Left ventricle myocardium inferior (tissue), 1 donor: ENCODE measurements at regions not wholly inside any gene's neighbourhood (a gene's known extent, or its start where the extent isn't known, plus 50 kb on each side); places are given as distances from the start of the nearest gene placed in this dataset.

ENCODE experiments used
- DNase-seq: peaks from one replicate; pipeline ENCODE4 v3.0.0-alpha.2; 2020
- H3K27ac ChIP-seq: fragments of 200-600 bp; replicated peaks from 2 replicates; pipeline ENCODE4 v1.8.0; 2021
- H3K27me3 ChIP-seq: fragments of 200-600 bp; 2 replicates; pipeline ENCODE4 v1.8.0; 2021; ENCODE audit warnings: low read depth
- H3K36me3 ChIP-seq: fragments of 200-600 bp; 2 replicates; pipeline ENCODE4 v1.8.0; 2021
- H3K4me1 ChIP-seq: fragments of 200-600 bp; 2 replicates; pipeline ENCODE4 v1.8.0; 2021
- H3K4me3 ChIP-seq: fragments of 200-600 bp; 2 replicates; pipeline ENCODE4 v1.8.0; 2021; ENCODE audit warnings: mild to moderate bottlenecking, moderate library complexity
- H3K9me3 ChIP-seq: fragments of 200-600 bp; replicated peaks from 2 replicates; pipeline ENCODE4 v1.8.0; 2021
- intact Hi-C: fragments of 100-400 bp; cut with micrococcal nuclease; formaldehyde crosslinking; loops from one replicate; pipeline ENCODE4 v1.11.0; 2022
- TF ChIP-seq, protein P1 (sequence below): fragments of 200-600 bp; IDR thresholded peaks from 2 replicates; pipeline ENCODE4 v1.8.0; 2021; ENCODE audit warnings: antibody characterized with exemption, mild to moderate bottlenecking, borderline replicate concordance
- donor health status: DM: no; HTN: yes; CAD: no; lungs with severe emphysema.

DNA sequence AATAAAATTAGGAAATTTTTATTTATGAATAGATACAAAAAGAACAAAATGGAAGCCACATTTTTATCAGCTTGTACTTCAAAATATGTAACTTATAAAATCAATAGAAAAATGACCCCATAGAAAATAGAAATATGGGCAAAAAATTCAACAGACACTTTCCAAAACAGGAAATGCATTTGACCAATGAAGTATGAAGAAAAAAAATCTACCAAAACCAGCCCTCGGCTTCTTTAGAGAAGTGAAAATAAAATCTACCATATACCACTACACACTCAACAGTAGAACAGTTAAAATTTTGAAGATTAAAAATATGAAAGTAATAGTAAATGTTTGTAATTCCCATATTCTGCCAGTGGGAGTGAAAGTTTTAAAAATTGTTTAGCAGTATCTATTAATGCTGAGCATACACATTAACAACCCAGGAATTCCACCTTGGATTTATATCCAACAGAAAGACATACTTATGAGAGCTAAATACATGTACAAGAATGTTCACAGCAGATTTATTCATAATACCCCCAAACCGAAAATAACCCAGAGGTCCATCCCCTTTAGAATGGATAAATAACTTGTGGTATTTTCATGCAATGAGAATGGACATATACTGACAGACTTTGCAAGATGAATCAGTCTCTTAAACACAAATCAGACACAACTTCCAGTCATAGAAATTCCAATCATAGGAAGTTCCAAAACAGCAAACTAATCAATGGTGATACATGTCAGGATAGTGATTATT is 318.0 kb downstream of the FIGN start:
- Histone ChIP-seq H3K27ac (no peak overlapping the region), H3K9me3 (no peaks in the 10 kb centered on the region), H3K4me3 (no peak overlapping the region), H3K36me3 (no peaks in the 10 kb centered on the region), H3K27me3 (no peaks in the 10 kb centered on the region), H3K4me1 (no peaks in the 10 kb centered on the region)
- TF ChIP-seq, protein P1, sequence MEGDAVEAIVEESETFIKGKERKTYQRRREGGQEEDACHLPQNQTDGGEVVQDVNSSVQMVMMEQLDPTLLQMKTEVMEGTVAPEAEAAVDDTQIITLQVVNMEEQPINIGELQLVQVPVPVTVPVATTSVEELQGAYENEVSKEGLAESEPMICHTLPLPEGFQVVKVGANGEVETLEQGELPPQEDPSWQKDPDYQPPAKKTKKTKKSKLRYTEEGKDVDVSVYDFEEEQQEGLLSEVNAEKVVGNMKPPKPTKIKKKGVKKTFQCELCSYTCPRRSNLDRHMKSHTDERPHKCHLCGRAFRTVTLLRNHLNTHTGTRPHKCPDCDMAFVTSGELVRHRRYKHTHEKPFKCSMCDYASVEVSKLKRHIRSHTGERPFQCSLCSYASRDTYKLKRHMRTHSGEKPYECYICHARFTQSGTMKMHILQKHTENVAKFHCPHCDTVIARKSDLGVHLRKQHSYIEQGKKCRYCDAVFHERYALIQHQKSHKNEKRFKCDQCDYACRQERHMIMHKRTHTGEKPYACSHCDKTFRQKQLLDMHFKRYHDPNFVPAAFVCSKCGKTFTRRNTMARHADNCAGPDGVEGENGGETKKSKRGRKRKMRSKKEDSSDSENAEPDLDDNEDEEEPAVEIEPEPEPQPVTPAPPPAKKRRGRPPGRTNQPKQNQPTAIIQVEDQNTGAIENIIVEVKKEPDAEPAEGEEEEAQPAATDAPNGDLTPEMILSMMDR, result no peak
- intact Hi-C loops, result no loop called here
- no peak for DNase-seq

- H3K9me3 ChIP-seq, result no peaks in the 10 kb centered on the region
- H3K27ac ChIP-seq, result no peak overlapping the region
- H3K4me3 ChIP-seq, result no peak overlapping the region
- TF ChIP-seq, protein P1, result no peak
- no peaks in the 10 kb centered on the region for H3K4me1 ChIP-seq
- H3K27me3 ChIP-seq, result no peaks in the 10 kb centered on the region
- no peaks in the 10 kb centered on the region for H3K36me3 ChIP-seq
- intact Hi-C loops, result no loop called here
- no peak for DNase-seq
These were observed 321.7 kb downstream of the FIGN start for GRCh38 chr2:163414121-163414520.

DNA sequence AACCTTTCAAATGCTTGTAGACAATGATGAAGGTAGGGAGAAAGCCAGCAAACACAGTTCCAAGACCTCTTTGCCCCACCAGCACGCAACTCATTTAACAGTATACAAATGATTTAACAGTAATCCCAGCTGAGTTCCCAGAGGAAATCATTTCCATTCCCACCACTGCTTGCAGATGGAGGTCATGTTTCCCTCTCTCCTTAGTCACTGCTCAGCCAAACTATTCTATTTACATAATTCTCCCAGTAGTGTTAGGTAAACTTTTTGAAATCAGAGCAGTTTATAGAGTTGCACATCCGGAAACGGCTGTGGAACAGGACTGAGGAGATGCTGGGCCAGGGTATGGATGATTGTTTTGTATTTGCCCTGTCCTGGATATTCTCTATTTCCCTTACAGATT is 328.5 kb downstream of the FIGN start:
- no peak for DNase-seq
- Histone ChIP-seq H3K4me3 (no peak overlapping the region), H3K27ac (no peak overlapping the region), H3K27me3 (no peaks in the 10 kb centered on the region), H3K4me1 (no peaks in the 10 kb centered on the region), H3K9me3 (no peaks in the 10 kb centered on the region), H3K36me3 (no peaks in the 10 kb centered on the region)
- TF ChIP-seq, protein P1, result no peak
- intact Hi-C loops, result no loop called here

GRCh38 chr2:163405298-163405697 is 330.5 kb downstream of the FIGN start:
- Histone ChIP-seq H3K27ac (no peak overlapping the region), H3K4me1 (no peaks in the 10 kb centered on the region), H3K36me3 (no peaks in the 10 kb centered on the region), H3K4me3 (no peak overlapping the region), H3K27me3 (no peaks in the 10 kb centered on the region), H3K9me3 (no peaks in the 10 kb centered on the region)
- intact Hi-C loops, result no loop called here
- TF ChIP-seq, protein P1, result no peak
- no peak for DNase-seq

- TF ChIP-seq, protein P1, result no peak
These were observed 334.3 kb downstream of the FIGN start for GRCh38 chr2:163401481-163401880.

More at GRCh38 chr2:163401481-163401880, 334.3 kb downstream of the FIGN start:
- Histone ChIP-seq H3K4me3 (no peak overlapping the region), H3K36me3 (no peaks in the 10 kb centered on the region), H3K9me3 (no peaks in the 10 kb centered on the region), H3K27ac (no peak overlapping the region), H3K4me1 (no peaks in the 10 kb centered on the region), H3K27me3 (no peaks in the 10 kb centered on the region)
- no peak for DNase-seq
- intact Hi-C loops, result no loop called here
